DMS114 treated with DMSO at 0.1 percent for 48 hours (cell line): ENCODE measurements at regions not wholly inside any gene's neighbourhood (a gene's known extent, or its start where the extent isn't known, plus 50 kb on each side); places are given as distances from the start of the nearest gene placed in this dataset.

Experiments
- DNase-seq: peaks from one replicate; lab custom pipeline; 2025; ENCODE audit not compliant: unreplicated experiment; lab: John Stamatoyannopoulos, UW

GRCh38 chr1:195580988-195581387 lies 1027.3 kb downstream of the KCNT2 start:
- no peak for DNase-seq

- no peak for DNase-seq
These were observed 1030.5 kb downstream of the KCNT2 start for GRCh38 chr1:195577748-195578147.

- no peak for DNase-seq
These were observed 1031.6 kb downstream of the KCNT2 start for GRCh38 chr1:195576641-195577040.

DNA sequence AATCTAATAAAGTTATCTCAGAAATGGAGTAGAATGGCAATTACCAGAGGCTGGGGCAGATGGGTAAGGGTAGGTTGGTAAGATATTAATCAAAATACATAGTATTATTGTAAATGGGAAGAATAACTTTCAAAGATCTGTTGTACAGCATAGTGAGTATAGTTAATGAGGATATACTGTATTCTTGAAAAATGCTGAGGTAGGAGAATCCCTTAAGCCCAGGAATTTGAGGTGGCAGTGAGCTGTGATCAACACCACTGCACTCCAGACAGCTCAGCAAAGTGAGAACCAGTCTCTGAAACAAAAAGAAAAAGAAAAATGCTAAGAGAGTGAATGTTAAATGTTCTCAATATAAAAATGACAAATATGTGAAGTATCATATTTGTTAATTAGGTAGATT lies 1033.7 kb downstream of the KCNT2 start:
- no peak for DNase-seq

DNA sequence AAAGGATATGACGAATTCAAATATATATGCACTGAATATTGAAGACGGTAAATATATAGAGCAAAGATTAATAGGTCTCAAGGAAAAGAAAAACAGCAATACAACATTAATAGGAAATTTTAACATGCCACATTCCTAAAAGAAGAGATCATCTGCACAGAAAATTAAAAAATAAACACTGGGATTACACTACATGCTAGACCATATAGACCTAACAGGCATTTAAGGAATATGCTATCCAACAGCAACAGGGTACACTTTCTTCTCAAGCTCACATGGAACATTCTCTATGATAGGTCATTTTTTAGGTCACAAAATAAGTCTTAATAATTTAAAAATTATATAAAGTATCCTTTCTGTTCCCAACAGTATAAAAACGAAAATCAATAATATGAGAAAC lies 1038.3 kb downstream of the KCNT2 start:
- DNase-seq: no peak

DNA sequence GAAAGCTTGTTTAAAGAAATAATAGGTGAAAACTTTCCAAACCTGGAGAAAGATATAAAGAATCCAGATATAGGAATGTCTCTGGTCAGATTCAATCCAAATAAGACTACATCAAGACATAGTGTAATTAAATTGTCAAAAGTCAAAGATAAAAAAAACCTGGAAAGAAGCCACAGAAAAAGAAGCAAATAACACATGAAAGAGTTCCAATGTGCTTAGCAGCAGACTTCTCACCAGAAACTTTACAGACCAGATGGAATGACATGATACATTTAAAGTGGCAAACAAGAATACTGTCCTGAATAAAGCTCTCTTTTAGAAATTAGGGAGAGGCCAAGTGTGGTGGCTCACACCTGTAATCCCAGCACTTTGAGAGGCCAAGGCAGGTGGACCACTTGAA lies 1039.9 kb downstream of the KCNT2 start:
- DNase-seq: no peak

- no peak for DNase-seq
These were observed 1046.2 kb downstream of the KCNT2 start for GRCh38 chr1:195562074-195562473.

DNA sequence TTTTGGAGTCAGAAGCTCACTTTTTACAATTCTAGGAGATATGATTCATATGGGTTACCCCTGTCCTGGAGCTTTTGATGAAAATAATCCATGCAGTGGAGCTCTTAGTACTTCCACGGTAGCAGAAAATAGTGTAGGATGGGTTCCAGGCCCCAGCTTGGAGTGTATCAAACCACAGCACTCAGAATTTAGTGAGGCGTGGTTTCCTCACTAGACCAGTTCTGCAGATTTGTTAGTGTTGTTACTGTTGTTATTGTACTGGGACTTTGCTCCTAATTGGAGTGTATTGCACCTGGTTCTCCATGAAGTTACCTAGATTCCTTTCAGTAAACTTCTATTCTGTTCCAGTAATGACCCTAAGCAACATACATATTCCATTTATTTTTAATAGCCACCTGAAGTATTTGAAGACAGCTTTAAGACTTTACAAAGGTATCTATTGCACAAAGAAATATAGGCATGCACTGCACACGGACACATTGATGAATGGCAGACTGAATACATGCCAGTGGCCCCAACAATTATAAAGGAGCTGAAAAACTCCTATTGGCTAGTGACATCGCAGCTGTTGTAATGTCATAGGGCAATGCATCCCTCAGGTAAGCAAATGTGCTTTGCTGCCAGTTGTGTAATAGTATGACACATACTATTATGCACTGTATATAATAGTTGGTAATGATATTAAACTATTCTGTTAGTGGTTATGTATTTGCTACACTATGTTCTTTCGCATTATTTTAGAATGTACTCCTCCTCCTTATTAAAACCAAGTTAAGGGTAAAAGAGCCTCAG lies 1058.0 kb downstream of the KCNT2 start:
- DNase-seq: no peak

GRCh38 chr1:195530961-195531360 lies 1077.3 kb downstream of the KCNT2 start:
- no peak for DNase-seq

- no peak for DNase-seq
These were observed 1078.4 kb downstream of the KCNT2 start for GRCh38 chr1:195529881-195530280.

GRCh38 chr1:195520757-195521156 lies 1087.5 kb downstream of the KCNT2 start:
- no peak for DNase-seq

DNA sequence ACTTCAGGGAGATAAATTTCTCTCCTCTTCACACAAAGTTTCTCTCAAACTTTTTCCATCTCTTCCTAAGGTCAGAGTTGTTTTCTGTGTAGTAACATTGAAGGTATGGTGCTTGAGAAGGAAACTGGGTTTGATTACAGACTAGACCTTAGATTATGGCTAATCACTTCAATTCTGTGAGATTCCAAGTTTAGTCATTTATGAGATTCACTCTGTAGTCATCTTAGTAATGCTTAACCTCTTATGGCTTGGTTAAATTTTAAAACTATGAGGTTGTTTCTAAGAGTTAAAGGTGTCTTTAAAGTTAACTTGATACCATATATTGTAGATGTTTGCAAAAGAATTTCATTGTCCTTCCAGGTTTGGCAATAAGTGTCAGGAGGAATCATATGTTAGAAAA lies 1092.2 kb downstream of the KCNT2 start:
- DNase-seq: no peak

DNA sequence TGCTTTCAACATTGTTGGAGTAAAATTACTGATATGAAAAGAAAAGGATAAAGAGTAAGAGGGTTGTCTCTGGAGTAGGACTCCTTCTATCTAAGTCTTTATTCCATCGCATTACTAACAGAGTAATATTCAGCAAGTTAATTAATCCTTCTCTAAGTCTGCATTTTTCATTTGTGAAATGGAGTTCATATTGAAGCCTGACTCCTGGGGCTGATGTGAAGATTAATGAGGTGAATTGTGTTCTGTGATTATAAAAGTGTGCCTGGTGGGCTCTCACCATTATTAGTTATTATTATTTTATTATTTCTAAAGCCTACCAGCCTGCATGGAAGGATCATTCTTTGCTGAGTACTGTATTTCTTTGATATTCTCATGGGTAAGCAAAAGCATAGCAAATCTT lies 1096.7 kb downstream of the KCNT2 start:
- DNase-seq: no peak

- DNase-seq: no peak
These were observed 1107.1 kb downstream of the KCNT2 start for GRCh38 chr1:195501118-195501517.

DNA sequence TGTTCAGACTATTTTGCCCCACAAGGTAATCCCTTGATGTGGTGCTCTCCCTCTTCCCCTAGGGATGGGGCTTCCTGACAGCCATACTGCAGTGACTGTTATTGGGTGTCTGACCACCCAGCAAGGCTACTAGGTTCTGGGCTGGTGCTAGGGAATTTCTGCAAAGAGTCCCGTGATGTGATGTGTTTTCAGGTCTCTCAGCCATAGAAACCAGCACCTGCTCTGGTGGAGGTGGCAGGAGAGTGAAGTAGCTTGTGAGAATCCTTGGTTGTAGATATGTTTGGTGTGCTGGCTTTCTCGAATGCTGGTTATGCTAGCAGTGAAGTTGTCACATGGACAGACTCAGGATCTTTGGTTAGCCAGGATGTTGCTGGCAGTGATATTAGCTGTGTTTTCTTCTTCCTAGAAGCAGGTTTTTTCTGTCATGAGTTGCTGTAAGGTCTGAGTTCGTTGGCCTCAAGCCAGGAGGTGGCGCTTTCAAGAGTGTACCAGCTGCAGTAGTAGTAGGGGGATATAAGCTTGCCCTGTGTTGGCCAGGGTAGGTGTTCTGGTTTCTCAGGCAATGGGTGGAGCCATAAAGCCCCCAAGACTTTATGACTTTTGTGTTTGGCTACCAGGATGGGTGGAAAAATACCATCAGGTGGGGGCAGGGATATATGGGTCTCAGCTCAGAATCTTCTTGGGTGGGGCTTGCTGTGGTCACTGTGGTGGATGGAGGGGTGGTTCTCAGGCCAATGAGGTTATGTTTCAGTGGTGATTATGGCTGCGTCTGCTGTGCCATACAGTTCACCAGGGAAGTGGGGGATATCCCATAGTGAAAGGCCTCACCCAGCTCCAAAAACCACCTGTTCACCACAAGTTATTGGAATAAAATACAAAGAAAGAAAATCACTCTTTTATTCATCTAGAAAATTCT lies 1112.3 kb downstream of the KCNT2 start:
- DNase-seq: no peak

DNA sequence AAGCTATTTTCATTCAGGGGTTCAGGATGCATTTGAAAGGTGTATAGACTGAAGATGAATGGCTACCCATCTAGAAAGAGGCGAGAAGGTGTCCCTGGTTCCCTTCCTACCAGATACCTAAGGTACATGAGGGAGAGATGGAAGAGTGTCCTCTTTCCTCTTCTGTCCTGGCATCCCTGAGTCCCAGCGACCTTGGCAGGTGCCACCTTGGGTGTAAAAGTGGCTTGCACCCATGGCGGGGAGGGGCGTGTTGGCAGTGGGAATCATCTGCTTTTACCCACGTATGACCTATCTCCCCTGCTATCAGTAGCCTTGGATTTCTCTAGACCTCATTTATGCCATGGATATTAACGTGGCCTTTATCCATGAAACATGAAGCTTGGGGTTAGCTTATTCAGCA lies 1126.1 kb downstream of the KCNT2 start:
- no peak for DNase-seq

DNA sequence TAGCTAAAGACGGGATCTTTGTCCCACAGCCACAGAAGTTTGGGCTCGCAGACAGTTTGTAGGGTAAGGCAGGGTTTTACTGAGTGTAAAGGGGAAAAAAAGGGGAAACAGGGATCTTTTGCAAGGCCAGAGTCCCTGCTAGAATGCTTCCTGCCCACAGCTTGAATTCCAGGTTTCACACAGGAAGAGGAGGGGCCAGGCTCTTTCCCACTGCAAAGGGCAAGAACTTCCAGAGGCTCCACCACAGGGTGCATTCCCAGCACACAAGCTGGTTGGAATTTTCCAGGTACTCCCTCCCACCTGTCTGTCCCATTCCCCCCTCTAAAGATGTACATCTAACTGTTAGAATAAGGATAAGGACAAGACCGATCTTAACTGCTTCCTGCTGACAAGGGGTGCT lies 1126.9 kb downstream of the KCNT2 start:
- DNase-seq: no peak

GRCh38 chr1:195475568-195475967 lies 1132.7 kb downstream of the KCNT2 start:
- no peak for DNase-seq

DNA sequence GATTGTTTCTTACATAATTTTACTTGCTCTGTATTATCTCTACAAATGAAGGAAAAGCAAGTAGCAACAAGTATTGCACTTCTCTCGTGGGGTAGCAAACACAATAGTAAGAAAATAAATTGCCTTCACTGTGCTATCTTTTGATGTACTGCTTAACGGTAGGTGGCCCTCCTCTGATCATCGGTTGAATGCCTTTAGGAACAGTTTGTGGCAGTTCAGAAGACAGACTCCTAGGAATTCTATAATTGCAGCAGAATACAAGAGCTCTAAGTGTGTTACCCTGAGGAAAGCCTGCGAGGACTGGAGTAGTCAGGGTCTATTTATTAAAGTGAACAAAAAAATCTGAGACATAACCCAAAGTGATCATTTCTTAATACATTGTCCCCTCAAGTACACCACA lies 1135.9 kb downstream of the KCNT2 start:
- no peak for DNase-seq

DNA sequence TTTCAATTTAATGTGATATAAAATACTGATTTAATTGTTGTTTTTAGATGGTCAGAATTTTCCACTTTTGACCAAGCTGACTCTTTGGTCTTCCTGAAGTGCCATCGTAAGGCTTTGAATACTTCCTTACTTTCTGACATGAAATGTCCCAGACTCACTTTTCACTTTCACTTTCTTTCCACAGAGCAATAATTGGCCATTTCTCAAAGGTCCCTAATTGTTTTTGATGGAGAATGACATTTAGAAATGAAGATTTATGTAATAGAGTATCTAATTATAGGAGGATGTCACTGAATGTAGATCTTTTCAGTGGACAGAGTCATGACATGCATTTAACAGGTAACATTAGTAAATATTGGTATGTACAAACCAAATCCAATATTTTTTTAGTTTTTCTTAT lies 1141.6 kb downstream of the KCNT2 start:
- DNase-seq: no peak

DNA sequence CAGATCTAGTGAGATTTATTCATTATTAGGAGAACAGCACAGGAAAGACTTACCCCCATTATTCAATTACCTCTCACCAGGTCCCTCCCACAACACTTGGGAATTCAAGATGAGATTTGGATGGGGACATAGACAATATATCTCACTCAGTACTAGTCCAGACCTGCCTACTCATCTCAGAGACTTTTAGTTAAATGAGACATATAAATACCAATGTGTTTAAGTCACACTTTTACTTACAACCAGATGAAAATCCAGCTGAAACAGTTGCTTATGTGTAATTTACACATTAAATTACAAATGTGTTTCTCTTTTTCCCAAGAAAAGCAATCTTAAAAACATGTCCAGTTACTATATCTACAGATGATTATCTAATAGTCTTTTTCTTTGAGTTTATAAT lies 1145.6 kb downstream of the KCNT2 start:
- no peak for DNase-seq

DNA sequence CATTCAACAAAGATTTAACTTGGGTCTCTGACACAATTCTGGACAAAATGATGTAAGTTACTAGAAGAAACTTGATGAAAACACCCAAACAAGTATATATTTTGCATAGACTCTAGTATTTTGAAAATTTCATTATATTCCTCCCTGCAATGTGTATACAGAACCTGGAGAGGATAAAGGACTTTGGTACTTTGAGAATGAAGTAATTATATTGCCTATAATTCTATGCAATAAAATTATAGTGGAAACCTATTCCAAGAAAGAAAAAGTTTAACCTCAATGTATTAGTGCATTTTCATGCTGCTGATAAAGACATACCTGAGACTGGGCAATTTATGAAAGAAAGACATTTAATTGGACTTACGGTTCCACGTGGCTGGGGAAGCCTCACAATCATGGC lies 1146.1 kb downstream of the KCNT2 start:
- no peak for DNase-seq
